ENCODE measurements at regions not wholly inside any gene's neighbourhood (a gene's known extent, or its start where the extent isn't known, plus 50 kb on each side); places are given as distances from the start of the nearest gene placed in this dataset.
A peak's percentile ranks its signal among the peaks of the same experiment; 100 is the strongest.

GRCh38 chr10:124174071-124174566, 80.7 kb upstream of the CHST15 start:
- Histone ChIP-seq H3K9me3 (no peaks in the 10 kb centered on the region), H3K4me1 (no peaks in the 10 kb centered on the region), H3K27ac (no peak overlapping the region), H3K27me3 (no peaks in the 10 kb centered on the region), H3K4me3 (no peak overlapping the region), H3K36me3 (no peaks in the 10 kb centered on the region)
- intact Hi-C loops (cut with DNase I) = no loop called here
- WGBS (ENCODE audit: insufficient coverage, low coverage, low lambda C conversion rate, missing lambda C conversion rate) = 50% methylated on average over 2 of the region's 15 CpGs
- ATAC-seq (no peak), DNase-seq (peak in 1 of 3 donors; percentile 44)
- TF ChIP-seq, protein P1, sequence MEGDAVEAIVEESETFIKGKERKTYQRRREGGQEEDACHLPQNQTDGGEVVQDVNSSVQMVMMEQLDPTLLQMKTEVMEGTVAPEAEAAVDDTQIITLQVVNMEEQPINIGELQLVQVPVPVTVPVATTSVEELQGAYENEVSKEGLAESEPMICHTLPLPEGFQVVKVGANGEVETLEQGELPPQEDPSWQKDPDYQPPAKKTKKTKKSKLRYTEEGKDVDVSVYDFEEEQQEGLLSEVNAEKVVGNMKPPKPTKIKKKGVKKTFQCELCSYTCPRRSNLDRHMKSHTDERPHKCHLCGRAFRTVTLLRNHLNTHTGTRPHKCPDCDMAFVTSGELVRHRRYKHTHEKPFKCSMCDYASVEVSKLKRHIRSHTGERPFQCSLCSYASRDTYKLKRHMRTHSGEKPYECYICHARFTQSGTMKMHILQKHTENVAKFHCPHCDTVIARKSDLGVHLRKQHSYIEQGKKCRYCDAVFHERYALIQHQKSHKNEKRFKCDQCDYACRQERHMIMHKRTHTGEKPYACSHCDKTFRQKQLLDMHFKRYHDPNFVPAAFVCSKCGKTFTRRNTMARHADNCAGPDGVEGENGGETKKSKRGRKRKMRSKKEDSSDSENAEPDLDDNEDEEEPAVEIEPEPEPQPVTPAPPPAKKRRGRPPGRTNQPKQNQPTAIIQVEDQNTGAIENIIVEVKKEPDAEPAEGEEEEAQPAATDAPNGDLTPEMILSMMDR (IDR thresholded peaks at IDR 0.05) = no peak
- no peak for TF ChIP-seq POLR2A (IDR thresholded peaks at IDR 0.05)

- Histone ChIP-seq H3K9me3 (no peaks in the 10 kb centered on the region), H3K27ac (no peak overlapping the region), H3K4me1 (no peaks in the 10 kb centered on the region), H3K4me3 (no peak overlapping the region), H3K27me3 (no peaks in the 10 kb centered on the region), H3K36me3 (no peaks in the 10 kb centered on the region)
- intact Hi-C loops (cut with DNase I) = no loop called here
- ATAC-seq = no peak
- TF ChIP-seq, protein P1 (IDR thresholded peaks at IDR 0.05) = no peak
- no peak for TF ChIP-seq POLR2A (IDR thresholded peaks at IDR 0.05)
- WGBS (ENCODE audit: insufficient coverage, low coverage, low lambda C conversion rate, missing lambda C conversion rate) = 85% methylated on average over 10 of the region's 16 CpGs
- peak in 1 of 3 donors; percentile 41 for DNase-seq
These were observed 80.0 kb upstream of the CHST15 start for GRCh38 chr10:124173298-124173900.

- Histone ChIP-seq H3K36me3 (no peaks in the 10 kb centered on the region), H3K27me3 (no peaks in the 10 kb centered on the region), H3K9me3 (no peaks in the 10 kb centered on the region), H3K4me1 (no peaks in the 10 kb centered on the region), H3K4me3 (no peak overlapping the region), H3K27ac (no peak overlapping the region)
- no peak for TF ChIP-seq POLR2A (IDR thresholded peaks at IDR 0.05)
- TF ChIP-seq, protein P1 (IDR thresholded peaks at IDR 0.05) = no peak
- ATAC-seq = no peak
- 62% methylated on average over 16 of the region's 19 CpGs for WGBS (ENCODE audit: insufficient coverage, low coverage, low lambda C conversion rate, missing lambda C conversion rate)
- intact Hi-C loops (cut with DNase I) = no loop called here
- peak in 1 of 3 donors; percentile 41 for DNase-seq
These were observed 79.0 kb upstream of the CHST15 start for GRCh38 chr10:124172181-124172916.

GRCh38 chr10:124171561-124171960, 78.2 kb upstream of the CHST15 start:
- H3K4me3 ChIP-seq = no peak overlapping the region
- ATAC-seq = no peak
- H3K36me3 ChIP-seq = no peaks in the 10 kb centered on the region
- H3K4me1 ChIP-seq = no peaks in the 10 kb centered on the region
- H3K27me3 ChIP-seq = no peaks in the 10 kb centered on the region
- H3K9me3 ChIP-seq = no peaks in the 10 kb centered on the region
- intact Hi-C loops (cut with DNase I) = no loop called here
- TF ChIP-seq, protein P1 (IDR thresholded peaks at IDR 0.05) = no peak
- TF ChIP-seq POLR2A (IDR thresholded peaks at IDR 0.05) = no peak
- no peak overlapping the region for H3K27ac ChIP-seq
- WGBS (ENCODE audit: insufficient coverage, low coverage, low lambda C conversion rate, missing lambda C conversion rate) = 58% methylated on average over 2 of the region's 2 CpGs
- DNase-seq = no peak
